Memory B cell (primary cell): ENCODE measurements at regions not wholly inside any gene's neighbourhood (a gene's known extent, or its start where the extent isn't known, plus 50 kb on each side); places are given as distances from the start of the nearest gene placed in this dataset.

Source experiments
- ATAC-seq: fragments of 150-1000 bp; cut with Tn5 transposase; 2 replicates; pipeline ENCODE4 v1.10.0; 2021; ENCODE audit warnings: low read depth, mild to moderate bottlenecking, moderate library complexity
- DNase-seq, 2 donors: peaks; one replicate each; pipeline ENCODE4 v3.0.0; 2022; ENCODE audit warnings: low spot score in 2 of 2
- H3K27ac Mint-ChIP-seq: one replicate; pipeline ENCODE4 v1.8.0; 2022; ENCODE audit warnings: mild to moderate bottlenecking, moderate library complexity, mixed read lengths
- H3K27me3 Mint-ChIP-seq: one replicate; pipeline ENCODE4 v1.8.0; 2022; ENCODE audit warnings: mixed read lengths
- H3K36me3 Mint-ChIP-seq: one replicate; pipeline ENCODE4 v1.8.0; 2022; ENCODE audit warnings: mild to moderate bottlenecking, mixed read lengths
- H3K4me1 Mint-ChIP-seq: one replicate; pipeline ENCODE4 v1.8.0; 2022; ENCODE audit warnings: mixed read lengths
- H3K4me3 Mint-ChIP-seq: one replicate; pipeline ENCODE4 v1.8.0; 2022; ENCODE audit warnings: mild to moderate bottlenecking, moderate library complexity, mixed read lengths
- H3K9me3 Mint-ChIP-seq: one replicate; pipeline ENCODE4 v1.8.0; 2022; ENCODE audit warnings: mixed read lengths

DNA sequence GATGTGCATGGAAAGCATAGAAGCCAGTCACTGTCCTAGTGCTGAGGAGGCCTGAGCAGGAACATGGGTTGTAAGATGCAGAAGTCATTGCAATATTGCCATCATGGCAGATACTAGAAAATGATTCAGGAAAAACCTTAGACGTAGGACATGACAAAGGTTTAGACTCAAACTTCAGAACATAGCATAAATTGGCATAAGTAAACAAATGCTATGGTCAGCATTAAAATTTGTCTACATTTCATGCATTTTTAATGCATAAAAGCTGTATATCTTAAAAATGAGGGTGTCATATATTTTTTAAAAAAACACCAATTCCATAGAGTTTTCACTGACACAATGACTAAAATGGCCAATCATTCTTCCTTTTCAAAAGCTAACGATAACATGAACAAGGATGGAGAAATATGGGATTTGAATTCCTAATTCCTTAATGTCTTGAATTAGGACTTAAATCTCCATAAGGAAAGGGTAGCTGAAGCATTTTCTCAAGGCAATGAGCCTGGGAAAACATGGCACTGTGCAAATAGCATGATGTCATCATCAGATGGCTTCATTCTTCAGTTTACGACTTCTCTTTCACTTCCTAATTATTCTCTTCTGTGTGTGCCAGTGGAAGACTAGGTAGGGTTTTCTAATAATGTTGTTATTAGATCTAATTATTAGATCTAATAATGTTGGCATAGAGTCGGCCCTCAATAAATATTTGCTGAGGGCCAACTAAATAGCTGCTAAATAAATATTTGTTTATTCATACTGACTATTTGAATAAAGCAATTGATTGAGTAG, 125.1 kb upstream of the FRG1 start:
- H3K4me1 Mint-ChIP-seq, result no peaks in the 10 kb centered on the region
- peaks cover 4% of the 10 kb centered on the region for H3K36me3 Mint-ChIP-seq
- H3K4me3 Mint-ChIP-seq, result no peak overlapping the region
- H3K27ac Mint-ChIP-seq, result no peak overlapping the region
- ATAC-seq (no peak), DNase-seq (no peak)
- peaks cover 2% of the 10 kb centered on the region for H3K9me3 Mint-ChIP-seq
- H3K27me3 Mint-ChIP-seq, result no peaks in the 10 kb centered on the region

DNA sequence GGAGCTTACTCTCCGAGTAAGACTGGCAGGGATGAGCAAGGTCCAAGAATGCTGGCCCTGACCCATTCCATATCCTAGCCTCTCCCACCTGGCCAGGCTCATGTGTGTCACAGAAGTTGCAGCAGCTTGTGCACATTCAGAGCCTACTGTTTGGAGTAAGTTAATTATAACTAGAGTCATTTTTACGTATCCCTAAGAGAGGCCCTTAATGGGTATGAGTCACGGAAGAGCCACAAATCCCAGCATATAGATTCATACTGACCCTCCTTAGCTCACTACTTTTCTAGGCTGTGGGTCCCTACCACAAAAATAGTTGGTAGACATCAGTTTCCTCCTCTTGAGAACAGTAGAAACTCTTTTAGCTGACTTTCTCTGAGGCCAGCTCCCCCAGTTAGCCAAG, 118.3 kb upstream of the FRG1 start:
- DNase-seq (no peak), ATAC-seq (no peak)
- H3K36me3 Mint-ChIP-seq, result no peaks in the 10 kb centered on the region
- H3K27me3 Mint-ChIP-seq, result no peaks in the 10 kb centered on the region
- H3K9me3 Mint-ChIP-seq, result no peaks in the 10 kb centered on the region
- no peak overlapping the region for H3K27ac Mint-ChIP-seq
- H3K4me1 Mint-ChIP-seq, result no peaks in the 10 kb centered on the region
- no peak overlapping the region for H3K4me3 Mint-ChIP-seq

DNA sequence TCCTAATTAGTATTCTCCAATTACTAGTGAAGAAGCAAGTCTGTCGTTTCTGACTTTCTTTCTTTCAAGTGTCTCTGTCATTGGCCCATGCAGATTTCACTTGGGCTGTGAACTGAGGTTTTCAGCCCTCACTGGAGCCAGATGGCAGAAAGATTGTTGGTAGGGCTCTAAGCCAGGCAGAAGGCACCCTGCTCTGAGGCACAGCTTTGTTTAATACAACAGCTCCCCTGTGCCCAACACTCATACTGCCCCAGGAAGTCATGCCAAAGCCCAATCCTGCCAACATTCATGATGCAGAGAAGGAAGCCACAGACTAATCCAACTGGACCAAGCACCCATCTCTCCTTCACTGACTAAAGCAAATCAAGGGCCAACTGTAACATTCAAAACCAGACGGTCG, 117.1 kb upstream of the FRG1 start:
- no peak overlapping the region for H3K27ac Mint-ChIP-seq
- no peaks in the 10 kb centered on the region for H3K9me3 Mint-ChIP-seq
- DNase-seq (no peak), ATAC-seq (no peak)
- H3K4me1 Mint-ChIP-seq, result no peaks in the 10 kb centered on the region
- H3K4me3 Mint-ChIP-seq, result no peak overlapping the region
- no peaks in the 10 kb centered on the region for H3K27me3 Mint-ChIP-seq
- no peaks in the 10 kb centered on the region for H3K36me3 Mint-ChIP-seq

DNA sequence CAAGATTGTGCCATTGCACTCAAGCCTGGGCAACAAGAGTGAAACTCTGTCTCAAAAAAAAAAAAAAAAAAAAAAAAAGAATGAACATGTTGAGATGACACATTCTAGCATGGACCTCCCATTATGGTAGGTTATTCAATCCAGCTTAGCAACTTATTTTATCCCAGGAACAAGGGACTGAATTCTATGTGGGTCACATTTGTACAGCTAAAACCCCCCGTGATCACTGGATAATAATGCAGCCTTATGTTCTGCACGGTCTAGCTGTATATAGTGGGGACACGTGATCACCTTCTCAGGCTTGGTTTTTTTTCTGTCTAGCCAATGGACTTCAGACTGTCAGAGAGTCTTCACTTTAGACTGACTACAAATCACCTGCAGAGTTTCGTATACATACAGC, 115.2 kb upstream of the FRG1 start:
- H3K9me3 Mint-ChIP-seq, result no peaks in the 10 kb centered on the region
- peaks cover 2% of the 10 kb centered on the region for H3K27me3 Mint-ChIP-seq

DNA sequence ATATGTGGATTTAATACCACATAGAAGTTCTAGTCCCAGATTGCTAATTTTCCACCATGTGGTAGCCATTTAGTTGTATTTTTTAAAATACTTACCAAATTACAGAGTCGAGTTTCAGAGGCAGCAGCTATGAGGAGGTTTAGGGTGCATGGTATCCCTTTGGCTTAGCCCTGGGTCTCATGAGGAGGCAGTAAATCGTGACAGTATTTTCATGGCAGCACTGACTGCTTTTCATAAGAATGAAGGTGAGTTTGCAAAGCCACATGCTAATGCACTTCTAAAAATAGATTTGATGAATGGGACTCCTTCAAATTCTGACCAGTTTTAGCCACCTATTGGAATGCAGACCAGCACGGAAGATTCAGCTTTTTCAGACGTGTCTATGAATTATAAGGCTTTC, 114.0 kb upstream of the FRG1 start:
- no peak for ATAC-seq

More for the DNA sequence above, 115.2 kb upstream of the FRG1 start:
- no peak overlapping the region for H3K4me3 Mint-ChIP-seq
- DNase-seq (no peak), ATAC-seq (no peak)
- no peaks in the 10 kb centered on the region for H3K36me3 Mint-ChIP-seq
- H3K27ac Mint-ChIP-seq, result no peak overlapping the region
- H3K4me1 Mint-ChIP-seq, result no peaks in the 10 kb centered on the region

DNA sequence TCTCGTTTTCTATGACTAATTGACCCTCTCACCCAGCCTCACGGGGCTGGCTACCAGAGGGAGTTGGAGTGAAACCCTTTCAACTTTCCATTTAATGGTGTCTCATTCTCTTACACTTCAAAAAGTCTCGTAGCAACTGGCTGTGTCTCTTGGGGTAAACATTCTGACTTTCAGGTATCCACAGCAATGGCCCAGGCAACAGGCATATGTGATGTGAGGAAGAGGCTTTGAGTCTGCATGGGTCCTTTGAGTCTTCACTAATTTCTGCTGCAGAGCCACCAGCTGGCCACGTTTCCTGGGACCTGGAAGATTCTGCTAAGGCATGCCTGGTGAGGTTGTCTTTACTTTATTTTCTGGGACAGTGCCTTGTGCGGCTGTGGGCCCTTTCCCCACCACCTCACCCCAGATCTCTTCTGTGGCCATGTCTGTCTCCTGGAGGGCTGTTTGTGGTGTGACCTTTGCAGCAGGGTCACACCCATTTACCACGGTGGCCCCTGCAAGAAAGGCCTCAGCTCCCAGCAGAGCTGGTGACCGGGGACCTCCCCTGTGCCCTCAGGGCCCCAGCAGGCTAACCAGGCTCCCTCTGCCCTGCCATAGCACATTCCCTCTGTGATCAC, 112.5 kb upstream of the FRG1 start:
- no peak for DNase-seq
- no peaks in the 10 kb centered on the region for H3K36me3 Mint-ChIP-seq

More for the DNA sequence above, 114.0 kb upstream of the FRG1 start:
- H3K36me3 Mint-ChIP-seq, result no peaks in the 10 kb centered on the region
- H3K4me3 Mint-ChIP-seq, result no peak overlapping the region
- no peaks in the 10 kb centered on the region for H3K4me1 Mint-ChIP-seq
- DNase-seq, result no peak
- no peak overlapping the region for H3K27ac Mint-ChIP-seq
- H3K9me3 Mint-ChIP-seq, result no peaks in the 10 kb centered on the region
- H3K27me3 Mint-ChIP-seq, result peaks cover 2% of the 10 kb centered on the region

DNA sequence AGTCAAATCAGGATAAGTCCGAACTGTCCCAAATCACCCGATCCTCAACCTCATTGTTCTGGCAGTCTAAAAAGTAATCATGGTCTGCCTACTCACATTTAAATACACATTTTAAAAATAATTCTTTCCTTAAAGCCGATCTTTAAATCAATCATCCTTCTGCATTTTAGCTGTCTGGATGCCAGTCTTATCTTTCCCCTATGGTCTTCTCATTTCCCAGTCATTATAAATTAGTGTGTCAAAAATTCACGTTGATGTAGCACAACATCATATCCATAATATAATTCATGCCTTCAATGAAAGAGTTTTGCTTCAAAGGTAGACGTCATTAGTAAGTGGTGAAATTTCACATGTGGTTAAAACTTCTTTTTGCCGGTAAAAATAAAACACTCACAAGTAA, 108.1 kb upstream of the FRG1 start:
- ATAC-seq (no peak), DNase-seq (no peak)
- Mint-ChIP-seq H3K36me3 (no peaks in the 10 kb centered on the region), H3K4me1 (peaks cover 3% of the 10 kb centered on the region), H3K4me3 (no peak overlapping the region), H3K9me3 (peaks cover 4% of the 10 kb centered on the region), H3K27me3 (peaks cover 2% of the 10 kb centered on the region), H3K27ac (no peak overlapping the region)

More for the DNA sequence above, 112.5 kb upstream of the FRG1 start:
- Mint-ChIP-seq H3K4me1 (no peaks in the 10 kb centered on the region), H3K27me3 (peaks cover 2% of the 10 kb centered on the region), H3K4me3 (no peak overlapping the region), H3K27ac (no peak overlapping the region), H3K9me3 (no peaks in the 10 kb centered on the region)
- ATAC-seq, result no peak

DNA sequence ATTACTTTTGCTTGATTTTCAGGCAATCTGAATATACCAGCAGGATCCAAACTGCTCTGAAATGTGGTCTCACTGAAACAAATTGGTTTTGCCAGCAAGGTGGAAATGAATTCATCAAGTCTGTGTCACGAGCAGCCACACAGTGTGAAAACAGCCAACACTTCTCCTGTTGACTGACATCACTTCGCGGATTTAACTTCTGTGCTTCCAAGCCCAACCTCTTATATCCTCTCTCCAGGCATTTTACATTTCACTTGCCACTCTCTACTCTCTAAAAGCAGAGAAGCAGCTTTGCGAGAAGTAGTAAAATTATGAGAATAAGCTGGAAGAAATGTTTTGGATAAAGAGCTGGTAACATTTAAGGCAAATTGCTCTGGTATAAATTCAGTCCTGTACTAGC, 106.1 kb upstream of the FRG1 start:
- Mint-ChIP-seq H3K9me3 (peaks cover 4% of the 10 kb centered on the region), H3K4me3 (no peak overlapping the region), H3K36me3 (no peaks in the 10 kb centered on the region), H3K27me3 (no peaks in the 10 kb centered on the region), H3K4me1 (peaks cover 3% of the 10 kb centered on the region), H3K27ac (no peak overlapping the region)
- DNase-seq, result no peak
- ATAC-seq, result no peak

DNA sequence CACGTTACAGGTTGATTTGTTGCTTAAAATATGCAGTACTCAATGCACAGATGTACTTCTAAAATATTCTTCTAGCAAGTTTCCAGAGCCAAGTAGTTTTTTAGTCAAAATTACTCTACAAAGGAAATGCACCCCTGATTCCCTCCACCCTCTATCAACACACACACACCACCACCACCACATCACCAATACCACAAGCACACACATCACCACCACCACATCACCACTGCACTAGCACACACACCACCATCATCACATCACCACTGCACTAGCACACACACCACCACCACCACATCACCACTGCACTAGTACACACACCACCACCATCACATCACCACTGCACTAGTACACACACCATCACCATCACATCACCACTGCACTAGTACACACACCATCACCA, 105.2 kb upstream of the FRG1 start:
- H3K27ac Mint-ChIP-seq, result no peak overlapping the region
- H3K9me3 Mint-ChIP-seq, result peaks cover 4% of the 10 kb centered on the region
- H3K4me3 Mint-ChIP-seq, result no peak overlapping the region
- ATAC-seq (no peak), DNase-seq (no peak)
- H3K27me3 Mint-ChIP-seq, result no peaks in the 10 kb centered on the region
- no peaks in the 10 kb centered on the region for H3K36me3 Mint-ChIP-seq
- H3K4me1 Mint-ChIP-seq, result peaks cover 3% of the 10 kb centered on the region

DNA sequence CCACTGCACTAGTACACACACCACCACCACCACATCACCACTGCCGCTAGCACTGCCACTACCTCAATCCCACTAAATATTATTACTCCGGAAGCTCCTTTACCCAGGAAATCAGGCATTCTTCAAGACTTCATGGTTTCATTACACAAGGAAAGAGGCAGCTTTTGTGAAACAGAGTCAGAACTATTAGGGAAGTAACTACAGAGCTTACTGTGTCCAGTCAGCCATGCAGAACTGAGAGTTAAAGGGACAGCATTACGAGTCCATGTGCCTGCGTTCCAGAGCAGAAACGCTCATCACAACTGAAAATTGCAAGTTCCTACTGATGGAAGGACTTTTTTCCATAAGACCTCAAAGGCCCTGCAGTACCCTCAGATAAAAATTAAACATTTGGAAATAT, 103.2 kb upstream of the FRG1 start:
- H3K36me3 Mint-ChIP-seq, result no peaks in the 10 kb centered on the region
- no peak overlapping the region for H3K27ac Mint-ChIP-seq
- peaks cover 3% of the 10 kb centered on the region for H3K4me1 Mint-ChIP-seq
- DNase-seq (no peak), ATAC-seq (no peak)
- H3K27me3 Mint-ChIP-seq, result no peaks in the 10 kb centered on the region
- no peak overlapping the region for H3K4me3 Mint-ChIP-seq
- H3K9me3 Mint-ChIP-seq, result peaks cover 4% of the 10 kb centered on the region

DNA sequence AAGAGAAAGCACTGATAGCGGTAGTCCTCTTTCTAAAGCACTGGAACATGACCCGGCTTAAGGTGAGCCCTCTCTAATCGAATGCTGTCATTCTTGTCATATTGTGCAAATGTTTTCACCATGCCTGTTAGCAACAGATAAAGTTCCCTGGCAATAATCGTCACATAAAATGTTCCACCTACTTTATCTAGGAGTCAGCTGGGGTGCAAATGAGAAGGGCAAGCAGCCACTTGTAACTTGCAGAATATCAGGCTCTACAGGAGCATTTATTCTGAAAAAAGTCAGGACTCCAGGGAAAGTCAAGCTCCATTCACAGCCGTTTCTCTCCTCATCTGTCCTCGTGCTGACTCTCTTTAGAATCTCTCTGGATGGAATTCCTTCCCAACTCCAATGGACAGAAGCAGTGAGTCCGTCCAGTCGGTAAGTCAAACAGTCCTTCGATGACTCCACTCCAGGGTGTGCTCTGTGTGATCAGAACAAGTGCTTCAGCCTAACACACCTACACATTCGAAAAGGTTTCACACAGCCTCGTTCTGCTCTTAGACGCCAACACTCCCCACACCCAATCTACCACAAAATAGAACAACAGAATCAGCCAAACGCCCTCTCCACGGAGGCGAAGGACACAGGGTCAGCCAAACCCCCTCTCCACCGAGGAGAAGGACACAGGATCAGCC, 101.7 kb upstream of the FRG1 start:
- H3K27me3 Mint-ChIP-seq, result no peaks in the 10 kb centered on the region
- H3K4me1 Mint-ChIP-seq, result peaks cover 3% of the 10 kb centered on the region
- DNase-seq (no peak), ATAC-seq (no peak)
- H3K36me3 Mint-ChIP-seq, result no peaks in the 10 kb centered on the region
- H3K9me3 Mint-ChIP-seq, result peaks cover 4% of the 10 kb centered on the region
- H3K27ac Mint-ChIP-seq, result no peak overlapping the region
- H3K4me3 Mint-ChIP-seq, result no peak overlapping the region

DNA sequence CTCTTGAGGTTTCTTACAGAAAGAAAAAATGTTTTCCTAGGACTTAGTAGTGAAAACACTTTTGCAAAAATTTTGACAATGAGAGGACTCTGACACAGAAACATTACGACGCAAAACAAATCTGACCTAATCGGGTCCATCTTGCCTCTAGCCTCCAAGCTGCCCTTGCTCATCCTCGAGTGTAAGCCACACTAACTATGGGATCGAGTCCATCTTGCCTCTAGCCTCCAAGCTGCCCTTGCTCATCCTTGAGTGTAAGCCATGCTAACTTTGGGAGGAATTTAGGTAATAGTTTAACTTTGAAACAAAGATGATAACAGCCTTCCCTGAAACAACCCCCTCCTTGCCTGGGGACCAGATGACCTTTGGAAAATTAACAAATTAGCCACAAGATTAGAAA, 100.3 kb upstream of the FRG1 start:
- Mint-ChIP-seq H3K4me3 (no peak overlapping the region), H3K27me3 (no peaks in the 10 kb centered on the region), H3K9me3 (peaks cover 4% of the 10 kb centered on the region), H3K27ac (no peak overlapping the region), H3K4me1 (peaks cover 3% of the 10 kb centered on the region), H3K36me3 (no peaks in the 10 kb centered on the region)
- ATAC-seq (no peak), DNase-seq (no peak)

DNA sequence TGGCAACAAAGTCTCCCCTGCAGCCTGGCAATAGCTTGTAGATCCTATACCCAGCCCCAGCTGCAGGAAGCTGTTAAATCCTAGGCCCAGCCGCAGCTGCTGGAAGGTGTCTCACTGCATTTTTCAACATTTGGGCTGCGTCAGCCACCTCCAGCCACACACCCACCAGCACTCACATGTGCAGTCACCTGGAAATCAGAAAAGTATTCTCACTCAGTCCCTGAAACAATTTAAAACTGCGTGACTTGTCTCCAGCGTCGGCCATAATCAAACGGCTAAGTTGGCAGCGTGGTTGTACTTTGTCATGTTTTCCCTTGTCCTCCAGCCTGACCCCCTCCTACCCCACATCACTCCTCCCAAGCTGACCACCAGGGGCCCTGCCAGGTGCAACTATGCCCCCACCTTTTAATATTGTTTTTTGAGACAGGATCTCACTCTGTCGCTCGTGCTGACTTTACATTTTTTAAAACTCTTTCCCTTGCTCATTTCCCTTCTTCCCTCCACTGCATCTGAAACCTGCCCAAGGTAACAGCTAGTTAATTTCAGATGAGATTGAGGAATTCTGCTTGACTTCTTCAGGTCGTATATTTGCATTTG, 97.2 kb upstream of the FRG1 start:
- Mint-ChIP-seq H3K27ac (no peak overlapping the region), H3K9me3 (peaks cover 1% of the 10 kb centered on the region), H3K27me3 (no peaks in the 10 kb centered on the region), H3K4me1 (no peaks in the 10 kb centered on the region), H3K36me3 (no peaks in the 10 kb centered on the region), H3K4me3 (no peak overlapping the region)
- no peak for DNase-seq
- no peak for ATAC-seq

DNA sequence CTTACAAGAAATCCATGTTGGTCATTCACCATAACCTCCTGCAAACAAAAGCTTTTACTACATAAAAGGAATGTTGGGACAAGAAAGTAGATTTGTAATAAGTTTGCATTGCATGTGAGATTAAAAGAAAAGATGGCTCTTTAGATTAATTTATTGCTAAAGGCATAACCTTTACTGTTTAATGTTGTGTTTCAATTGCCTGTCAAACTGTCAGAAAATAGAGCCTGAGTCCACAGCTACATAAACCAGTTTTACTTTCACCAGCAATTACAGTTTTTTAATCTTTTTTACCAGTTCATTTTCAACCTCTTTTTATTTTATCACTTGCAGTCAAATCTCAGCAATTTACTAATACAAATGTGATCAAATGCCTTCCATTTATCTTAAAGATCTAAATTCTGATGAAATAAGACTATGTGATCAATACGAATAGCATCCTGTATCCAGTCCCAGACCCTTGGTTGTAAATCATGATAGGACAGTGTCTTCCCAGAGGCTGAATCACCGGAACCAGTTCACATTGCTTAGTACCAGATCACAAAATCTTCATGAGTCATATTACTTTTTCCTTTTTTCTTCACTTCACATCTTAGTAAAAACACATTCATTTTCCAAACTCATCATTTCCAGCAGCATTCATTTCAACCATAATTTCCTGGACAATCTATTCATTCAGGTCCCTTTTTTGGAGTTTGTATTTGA, 95.4 kb upstream of the FRG1 start:
- ATAC-seq (no peak), DNase-seq (no peak)
- Mint-ChIP-seq H3K27ac (no peak overlapping the region), H3K4me1 (no peaks in the 10 kb centered on the region), H3K27me3 (no peaks in the 10 kb centered on the region), H3K9me3 (peaks cover 1% of the 10 kb centered on the region), H3K36me3 (no peaks in the 10 kb centered on the region), H3K4me3 (no peak overlapping the region)
